ENCODE measurements at regions not wholly inside any gene's neighbourhood (a gene's known extent, or its start where the extent isn't known, plus 50 kb on each side); places are given as distances from the start of the nearest gene placed in this dataset.

- Histone ChIP-seq H3K27ac (ENCODE audit: low read depth in 1 of 2, low read length in 2 of 2) (no peak overlapping the region), H3K4me3 (ENCODE audit: low read length) (no peak overlapping the region), H3K9me3 (ENCODE audit: control insufficient read depth in 1 of 2, insufficient read depth in 1 of 2, low read length in 2 of 2) (no peaks in the 10 kb centered on the region), H3K36me3 (ENCODE audit: insufficient read depth, low read length) (no peaks in the 10 kb centered on the region), H3K4me1 (ENCODE audit: insufficient read depth, low read length) (no peaks in the 10 kb centered on the region), H3K27me3 (ENCODE audit: control insufficient read depth in 1 of 2, insufficient read depth in 2 of 2, low read length in 2 of 2) (no peaks in the 10 kb centered on the region)
- Mint-ChIP-seq H3K27ac (no peak overlapping the region), H3K4me1 (ENCODE audit: low read depth) (no peaks in the 10 kb centered on the region), H3K27me3 (no peaks in the 10 kb centered on the region), H3K9me3 (no peaks in the 10 kb centered on the region), H3K36me3 (ENCODE audit: low read depth) (no peaks in the 10 kb centered on the region), H3K4me3 (no peak overlapping the region)
- intact Hi-C loops (cut with DNase I, micrococcal nuclease), result no loop called here
- ChIA-PET POLR2A (no interaction called here), CTCF (no interaction called here)
- no peak for ATAC-seq (ENCODE audit: poor library complexity)
- no peak for TF ChIP-seq CTCF (IDR thresholded peaks at IDR 0.05)
- no peak for DNase-seq
These were observed 147.4 kb upstream of the MAOA start for GRCh38 chrX:43508694-43509093.

- ATAC-seq (ENCODE audit: poor library complexity), result no peak
- Mint-ChIP-seq H3K4me1 (ENCODE audit: low read depth) (no peaks in the 10 kb centered on the region), H3K4me3 (no peak overlapping the region), H3K27me3 (no peaks in the 10 kb centered on the region), H3K27ac (no peak overlapping the region), H3K36me3 (ENCODE audit: low read depth) (no peaks in the 10 kb centered on the region), H3K9me3 (no peaks in the 10 kb centered on the region)
- no peak for TF ChIP-seq CTCF (IDR thresholded peaks at IDR 0.05)
- ChIA-PET POLR2A (no interaction called here), CTCF (interaction anchor here (1.4 kb wide), 1 partner anchor 14 kb away, joined by 3 read pairs; no protein-coding TSS in a partner anchor)
- H3K9me3 ChIP-seq (ENCODE audit: control insufficient read depth in 1 of 2, insufficient read depth in 1 of 2, low read length in 2 of 2), result no peaks in the 10 kb centered on the region
- no peak for DNase-seq
- intact Hi-C loops (cut with DNase I, micrococcal nuclease), result no loop called here
- H3K27me3 ChIP-seq (ENCODE audit: control insufficient read depth in 1 of 2, insufficient read depth in 2 of 2, low read length in 2 of 2), result no peaks in the 10 kb centered on the region
- no peak overlapping the region for H3K4me3 ChIP-seq (ENCODE audit: low read length)
- no peaks in the 10 kb centered on the region for H3K36me3 ChIP-seq (ENCODE audit: insufficient read depth, low read length)
- no peaks in the 10 kb centered on the region for H3K4me1 ChIP-seq (ENCODE audit: insufficient read depth, low read length)
- no peak overlapping the region for H3K27ac ChIP-seq (ENCODE audit: low read depth in 1 of 2, low read length in 2 of 2)
These were observed 145.9 kb upstream of the MAOA start for GRCh38 chrX:43510209-43510608.

GRCh38 chrX:43513085-43513484, 143.0 kb upstream of the MAOA start:
- H3K36me3 Mint-ChIP-seq (ENCODE audit: low read depth), result no peaks in the 10 kb centered on the region
- ATAC-seq (ENCODE audit: poor library complexity) (no peak), DNase-seq (no peak)
- no peak overlapping the region for H3K4me3 Mint-ChIP-seq
- H3K27ac ChIP-seq (ENCODE audit: low read depth in 1 of 2, low read length in 2 of 2), result no peak overlapping the region
- H3K27me3 ChIP-seq (ENCODE audit: control insufficient read depth in 1 of 2, insufficient read depth in 2 of 2, low read length in 2 of 2), result no peaks in the 10 kb centered on the region
- H3K36me3 ChIP-seq (ENCODE audit: insufficient read depth, low read length), result no peaks in the 10 kb centered on the region
- no peaks in the 10 kb centered on the region for H3K4me1 Mint-ChIP-seq (ENCODE audit: low read depth)
- ChIA-PET POLR2A (no interaction called here), CTCF (no interaction called here)
- no peaks in the 10 kb centered on the region for H3K4me1 ChIP-seq (ENCODE audit: insufficient read depth, low read length)
- H3K4me3 ChIP-seq (ENCODE audit: low read length), result no peak overlapping the region
- intact Hi-C loops (cut with DNase I, micrococcal nuclease), result no loop called here
- H3K9me3 ChIP-seq (ENCODE audit: control insufficient read depth in 1 of 2, insufficient read depth in 1 of 2, low read length in 2 of 2), result no peaks in the 10 kb centered on the region
- no peaks in the 10 kb centered on the region for H3K27me3 Mint-ChIP-seq
- no peak overlapping the region for H3K27ac Mint-ChIP-seq
- no peaks in the 10 kb centered on the region for H3K9me3 Mint-ChIP-seq
- no peak for TF ChIP-seq CTCF (IDR thresholded peaks at IDR 0.05)
